Colonic mucosa (tissue), 4 donors: ENCODE measurements at regions not wholly inside any gene's neighbourhood (a gene's known extent, or its start where the extent isn't known, plus 50 kb on each side); places are given as distances from the start of the nearest gene placed in this dataset.

Source experiments
- DNase-seq: peaks from one replicate; pipeline ENCODE4 v3.0.0-alpha.2; 2020
- H3K27ac ChIP-seq: fragments of 200-600 bp; one replicate; pipeline ENCODE4 v1.8.0; 2021
- H3K27me3 ChIP-seq: fragments of 200-600 bp; one replicate; pipeline ENCODE4 v1.8.0; 2021
- H3K36me3 ChIP-seq: fragments of 200-600 bp; one replicate; pipeline ENCODE4 v1.8.0; 2021
- H3K4me1 ChIP-seq: fragments of 200-600 bp; one replicate; pipeline ENCODE4 v1.8.0; 2021; ENCODE audit warnings: mild to moderate bottlenecking
- H3K4me3 ChIP-seq: fragments of 200-600 bp; one replicate; pipeline ENCODE4 v1.8.0; 2021
- H3K9ac ChIP-seq, 2 donors: one replicate each; pipeline ENCODE4 v1.7.0; 2013; ENCODE audit warnings: control low read depth in 2 of 2, low read depth in 2 of 2, low read length in 2 of 2
- H3K9me3 ChIP-seq: fragments of 200-600 bp; one replicate; pipeline ENCODE4 v1.8.0; 2021
- intact Hi-C: fragments of 100-400 bp; cut with DNase I; formaldehyde crosslinking; loops from one replicate; pipeline ENCODE4 v1.14.1; 2022
- TF ChIP-seq, protein P1 (sequence below): fragments of 200-600 bp; IDR thresholded peaks from one replicate; pipeline ENCODE4 v1.8.0; 2022; ENCODE audit warnings: antibody characterized with exemption, mild to moderate bottlenecking
- donor health status: healthy.
- donor health status: DM: no; HTN: no; CAD: no.
- donor health status: DM: no; HTN: no; CAD: no.

DNA sequence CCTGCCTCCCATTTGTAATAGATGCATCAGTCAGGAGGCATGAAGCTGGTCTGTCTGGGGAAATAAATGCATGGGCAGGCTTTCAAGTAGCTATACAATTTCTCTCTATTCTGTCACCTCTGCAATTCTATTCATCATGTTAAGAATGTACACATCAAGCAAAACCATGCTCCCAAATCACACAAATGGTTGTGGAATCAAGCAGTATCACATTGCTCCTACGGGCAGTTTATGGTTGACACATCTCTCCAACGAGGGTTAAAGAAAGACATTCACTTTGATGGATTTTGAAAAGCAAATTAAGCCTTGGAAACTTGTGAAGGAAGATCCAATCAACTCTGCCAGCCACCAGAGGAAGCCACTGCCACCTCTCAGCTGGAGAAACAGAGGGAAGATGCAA is 1277.4 kb upstream of the TMEM132C start:
- Histone ChIP-seq H3K27ac (no peak overlapping the region), H3K4me3 (no peak overlapping the region), H3K36me3 (no peaks in the 10 kb centered on the region), H3K9ac (no peak overlapping the region), H3K27me3 (no peaks in the 10 kb centered on the region), H3K9me3 (no peaks in the 10 kb centered on the region), H3K4me1 (no peaks in the 10 kb centered on the region)
- TF ChIP-seq, protein P1, sequence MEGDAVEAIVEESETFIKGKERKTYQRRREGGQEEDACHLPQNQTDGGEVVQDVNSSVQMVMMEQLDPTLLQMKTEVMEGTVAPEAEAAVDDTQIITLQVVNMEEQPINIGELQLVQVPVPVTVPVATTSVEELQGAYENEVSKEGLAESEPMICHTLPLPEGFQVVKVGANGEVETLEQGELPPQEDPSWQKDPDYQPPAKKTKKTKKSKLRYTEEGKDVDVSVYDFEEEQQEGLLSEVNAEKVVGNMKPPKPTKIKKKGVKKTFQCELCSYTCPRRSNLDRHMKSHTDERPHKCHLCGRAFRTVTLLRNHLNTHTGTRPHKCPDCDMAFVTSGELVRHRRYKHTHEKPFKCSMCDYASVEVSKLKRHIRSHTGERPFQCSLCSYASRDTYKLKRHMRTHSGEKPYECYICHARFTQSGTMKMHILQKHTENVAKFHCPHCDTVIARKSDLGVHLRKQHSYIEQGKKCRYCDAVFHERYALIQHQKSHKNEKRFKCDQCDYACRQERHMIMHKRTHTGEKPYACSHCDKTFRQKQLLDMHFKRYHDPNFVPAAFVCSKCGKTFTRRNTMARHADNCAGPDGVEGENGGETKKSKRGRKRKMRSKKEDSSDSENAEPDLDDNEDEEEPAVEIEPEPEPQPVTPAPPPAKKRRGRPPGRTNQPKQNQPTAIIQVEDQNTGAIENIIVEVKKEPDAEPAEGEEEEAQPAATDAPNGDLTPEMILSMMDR, result no peak
- no peak for DNase-seq
- intact Hi-C loops, result no loop called here

DNA sequence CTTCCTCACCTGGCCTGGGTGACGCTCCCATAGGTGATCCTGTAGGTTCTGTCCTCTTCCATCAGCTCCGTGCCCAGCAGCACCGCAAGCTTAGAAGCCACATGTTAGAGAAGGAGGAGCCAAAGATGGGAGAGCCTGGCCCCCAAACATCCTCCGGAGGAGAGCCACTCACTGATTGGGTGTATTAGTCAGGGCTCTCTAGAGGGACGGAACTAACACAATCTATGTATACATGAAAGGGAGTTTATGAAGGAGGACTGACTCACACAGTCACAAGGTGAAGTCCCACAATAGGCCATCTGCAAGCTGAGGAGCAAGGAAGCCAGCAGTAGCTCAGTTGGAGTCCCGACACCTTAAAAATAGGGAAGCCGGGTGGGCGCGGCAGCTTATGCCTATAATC is 1273.1 kb upstream of the TMEM132C start:
- intact Hi-C loops, result no loop called here
- TF ChIP-seq, protein P1, result no peak
- Histone ChIP-seq H3K9ac (no peak overlapping the region), H3K4me1 (no peaks in the 10 kb centered on the region), H3K27me3 (no peaks in the 10 kb centered on the region), H3K9me3 (no peaks in the 10 kb centered on the region), H3K4me3 (no peak overlapping the region), H3K27ac (no peak overlapping the region), H3K36me3 (no peaks in the 10 kb centered on the region)
- no peak for DNase-seq

DNA sequence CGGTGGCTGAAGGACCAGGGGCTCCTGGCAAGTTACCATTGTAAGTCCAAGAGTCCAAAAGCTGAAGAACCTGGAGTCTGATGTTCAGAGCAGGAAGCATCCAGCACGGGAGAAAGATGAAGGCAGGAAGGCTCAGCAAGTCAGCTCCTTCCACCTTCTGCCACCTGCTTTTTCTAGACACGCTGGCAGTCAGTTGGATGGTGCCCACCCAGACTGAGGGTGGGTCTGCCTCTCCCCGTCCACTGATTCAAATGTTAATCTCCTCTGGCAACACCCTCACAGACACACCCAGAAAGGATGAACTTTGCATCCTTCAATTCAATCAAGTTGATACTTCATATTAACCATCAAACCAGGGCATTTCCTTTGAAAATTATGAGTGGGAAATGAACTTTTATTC is 1272.4 kb upstream of the TMEM132C start:
- DNase-seq, result no peak
- H3K27ac ChIP-seq, result no peak overlapping the region
- TF ChIP-seq, protein P1, result no peak
- intact Hi-C loops, result no loop called here
- no peaks in the 10 kb centered on the region for H3K9me3 ChIP-seq
- no peaks in the 10 kb centered on the region for H3K36me3 ChIP-seq
- H3K4me1 ChIP-seq, result no peaks in the 10 kb centered on the region
- H3K27me3 ChIP-seq, result no peaks in the 10 kb centered on the region
- no peak overlapping the region for H3K4me3 ChIP-seq
- no peak overlapping the region for H3K9ac ChIP-seq

DNA sequence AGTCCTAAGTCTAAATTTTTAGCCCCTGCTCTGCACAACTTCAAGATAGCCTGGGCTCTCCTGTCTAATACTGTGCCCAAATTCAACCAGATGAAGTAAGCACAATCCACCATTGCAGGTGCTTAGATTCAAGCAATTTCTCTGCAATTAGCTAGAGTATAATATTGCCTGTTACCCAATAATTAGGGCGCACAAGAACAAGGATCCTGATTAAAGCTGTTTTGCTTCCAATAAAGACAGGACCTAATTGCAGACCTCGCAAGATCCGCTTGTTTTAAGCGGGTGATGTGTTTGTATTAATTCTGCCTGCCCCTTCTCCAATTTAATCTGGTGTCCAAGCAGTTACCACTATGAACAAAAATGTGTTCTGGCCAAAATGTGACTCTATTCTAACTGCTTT is 1268.9 kb upstream of the TMEM132C start:
- Histone ChIP-seq H3K9me3 (no peaks in the 10 kb centered on the region), H3K27ac (no peak overlapping the region), H3K9ac (no peak overlapping the region), H3K27me3 (no peaks in the 10 kb centered on the region), H3K4me1 (no peaks in the 10 kb centered on the region), H3K4me3 (no peak overlapping the region), H3K36me3 (no peaks in the 10 kb centered on the region)
- intact Hi-C loops, result no loop called here
- DNase-seq, result no peak
- TF ChIP-seq, protein P1, result no peak

DNA sequence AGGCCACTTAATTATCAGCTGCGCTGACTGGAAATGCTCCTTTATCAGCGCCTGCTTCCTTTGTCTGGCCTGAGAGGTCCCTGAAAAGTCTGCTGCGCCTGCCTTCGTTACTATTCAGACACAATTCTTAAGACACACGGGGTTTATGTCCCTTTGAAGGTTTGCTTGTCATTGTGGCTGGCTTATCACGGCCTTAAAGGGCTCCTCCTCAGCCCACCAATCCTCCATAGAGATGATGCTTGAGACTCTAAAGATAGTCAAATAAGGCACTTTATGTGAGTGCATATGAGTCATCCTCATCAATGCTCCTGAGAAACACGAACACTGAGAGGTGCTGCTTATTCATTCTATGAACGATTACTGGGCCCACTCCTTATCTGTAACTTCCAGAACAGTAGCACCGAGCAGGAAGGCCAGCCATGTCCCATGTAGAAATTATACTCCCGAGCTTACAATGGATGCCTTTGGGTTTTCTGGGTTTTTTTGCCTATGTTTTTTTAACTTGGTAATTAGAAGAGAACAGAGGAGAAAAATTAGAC is 1268.2 kb upstream of the TMEM132C start:
- Histone ChIP-seq H3K4me3 (no peak overlapping the region), H3K27me3 (no peaks in the 10 kb centered on the region), H3K9ac (no peak overlapping the region), H3K4me1 (no peaks in the 10 kb centered on the region), H3K27ac (no peak overlapping the region), H3K36me3 (no peaks in the 10 kb centered on the region), H3K9me3 (no peaks in the 10 kb centered on the region)
- no peak for DNase-seq
- TF ChIP-seq, protein P1, result no peak
- intact Hi-C loops, result no loop called here

DNA sequence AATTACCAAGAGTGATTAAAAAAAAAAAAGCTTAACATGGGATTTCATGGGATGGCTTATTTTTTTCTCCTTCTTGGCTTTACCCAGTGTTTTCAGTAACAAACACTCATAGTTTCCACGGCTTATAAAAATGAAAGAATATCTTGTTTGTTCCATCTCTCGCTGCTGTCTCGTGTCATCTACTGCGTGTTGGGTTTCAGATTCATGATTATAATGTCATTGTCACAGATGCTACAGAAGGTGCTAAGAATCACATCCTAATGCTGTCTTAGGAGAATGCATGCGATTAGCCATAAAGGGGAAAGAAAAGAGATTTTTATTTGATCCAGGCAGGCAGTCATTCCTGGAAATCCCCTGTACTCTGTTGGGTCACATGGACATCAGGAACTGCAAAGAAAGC is 1267.6 kb upstream of the TMEM132C start:
- no peaks in the 10 kb centered on the region for H3K9me3 ChIP-seq
- H3K4me1 ChIP-seq, result no peaks in the 10 kb centered on the region
- H3K9ac ChIP-seq, result no peak overlapping the region
- no peaks in the 10 kb centered on the region for H3K36me3 ChIP-seq
- intact Hi-C loops, result no loop called here
- no peak for DNase-seq
- H3K27me3 ChIP-seq, result no peaks in the 10 kb centered on the region
- TF ChIP-seq, protein P1, result no peak
- H3K4me3 ChIP-seq, result no peak overlapping the region
- H3K27ac ChIP-seq, result no peak overlapping the region
